Body of pancreas (tissue), 4 donors: ENCODE measurements at regions not wholly inside any gene's neighbourhood (a gene's known extent, or its start where the extent isn't known, plus 50 kb on each side); places are given as distances from the start of the nearest gene placed in this dataset.

Source experiments
- CTCF ChIP-seq, 7 experiments: fragments of 450-650 bp in 4 of 7; fragments of 200-600 bp in 3 of 7; sonication (generic) in 3 of 7; IDR thresholded peaks; one replicate each; pipeline ENCODE4 v1.5.1; 2016 to 2019; ENCODE audit warnings: antibody characterized with exemption in 7 of 7
- POLR2A ChIP-seq, 3 donors: fragments of 450-650 bp; IDR thresholded peaks; one replicate each; pipeline ENCODE4 v1.6.1; 2016; ENCODE audit warnings: antibody characterized with exemption in 3 of 3, mild to moderate bottlenecking in 2 of 3

DNA sequence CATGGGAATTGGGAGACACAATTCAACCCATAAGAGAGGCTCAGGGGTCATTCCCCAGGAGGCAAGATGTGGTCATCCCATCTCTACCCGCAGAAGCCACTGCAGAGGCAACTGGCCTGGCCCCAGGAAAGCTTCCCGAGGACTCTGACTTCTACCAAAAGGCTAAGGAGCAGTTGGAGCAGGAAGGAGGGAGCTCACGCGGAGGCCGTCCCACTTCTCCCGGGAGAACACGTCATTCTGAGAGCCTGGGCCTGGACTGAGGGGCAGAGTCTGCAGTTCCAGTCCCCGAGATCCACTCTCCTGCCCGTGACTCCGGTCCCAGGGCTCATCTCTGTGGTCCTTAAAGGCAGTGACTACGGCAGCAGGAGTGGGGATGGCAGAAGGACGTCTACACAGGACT lies 69.0 kb upstream of the TAF1B start:
- TF ChIP-seq CTCF (IDR thresholded peaks at IDR 0.05) (no peak), POLR2A (IDR thresholded peaks at IDR 0.05) (no peak)
